Fibroblast of lung (primary cell): ENCODE measurements at regions not wholly inside any gene's neighbourhood (a gene's known extent, or its start where the extent isn't known, plus 50 kb on each side); places are given as distances from the start of the nearest gene placed in this dataset.

Experiments used
- EZH2 ChIP-seq: IDR thresholded peaks from 2 replicates; pipeline ENCODE4 v1.5.1; 2012; ENCODE audit warnings: low read length, control low read depth, mild to moderate bottlenecking; ENCODE audit errors: missing control alignments
- TF ChIP-seq, protein P1 (sequence below), 2 donors: IDR thresholded peaks in 1 of 2; conservative IDR thresholded peaks in 1 of 2; 1 replicate in 1 of 2; 2 replicates in 1 of 2; pipeline ENCODE4 v1.5.1; 2011 to 2012; ENCODE audit warnings: low read length in 2 of 2, control low read depth in 1 of 2, inconsistent platforms in 1 of 2, low read depth in 1 of 2, mild to moderate bottlenecking in 1 of 2

DNA sequence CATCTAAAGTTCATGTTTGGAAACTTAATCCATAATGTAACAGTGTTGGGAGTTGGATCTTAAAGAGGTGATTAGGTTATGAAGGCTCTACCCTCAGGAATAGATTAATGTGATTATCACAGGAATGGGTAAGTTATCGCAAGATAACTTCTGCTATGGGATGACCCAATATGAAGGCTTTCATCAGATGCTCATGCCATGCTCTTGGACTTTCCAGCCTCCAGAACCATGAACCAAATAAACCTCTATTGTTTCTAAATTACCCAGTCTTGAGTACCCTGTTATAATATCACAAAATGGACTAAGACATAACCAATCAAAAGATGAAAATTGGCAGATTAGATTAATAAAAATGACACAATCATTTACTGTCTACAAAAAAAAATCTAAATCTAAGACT is 906.9 kb upstream of the SOX9 start:
- TF ChIP-seq, protein P1, sequence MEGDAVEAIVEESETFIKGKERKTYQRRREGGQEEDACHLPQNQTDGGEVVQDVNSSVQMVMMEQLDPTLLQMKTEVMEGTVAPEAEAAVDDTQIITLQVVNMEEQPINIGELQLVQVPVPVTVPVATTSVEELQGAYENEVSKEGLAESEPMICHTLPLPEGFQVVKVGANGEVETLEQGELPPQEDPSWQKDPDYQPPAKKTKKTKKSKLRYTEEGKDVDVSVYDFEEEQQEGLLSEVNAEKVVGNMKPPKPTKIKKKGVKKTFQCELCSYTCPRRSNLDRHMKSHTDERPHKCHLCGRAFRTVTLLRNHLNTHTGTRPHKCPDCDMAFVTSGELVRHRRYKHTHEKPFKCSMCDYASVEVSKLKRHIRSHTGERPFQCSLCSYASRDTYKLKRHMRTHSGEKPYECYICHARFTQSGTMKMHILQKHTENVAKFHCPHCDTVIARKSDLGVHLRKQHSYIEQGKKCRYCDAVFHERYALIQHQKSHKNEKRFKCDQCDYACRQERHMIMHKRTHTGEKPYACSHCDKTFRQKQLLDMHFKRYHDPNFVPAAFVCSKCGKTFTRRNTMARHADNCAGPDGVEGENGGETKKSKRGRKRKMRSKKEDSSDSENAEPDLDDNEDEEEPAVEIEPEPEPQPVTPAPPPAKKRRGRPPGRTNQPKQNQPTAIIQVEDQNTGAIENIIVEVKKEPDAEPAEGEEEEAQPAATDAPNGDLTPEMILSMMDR (conservative IDR thresholded peaks at IDR 0.05 in 1 of 2, IDR thresholded peaks at IDR 0.05 in 1 of 2; ENCODE audit: low read depth in 1 of 2, low read length in 2 of 2): no peak
- TF ChIP-seq EZH2: no peak
